OCI-LY3 (cell line): ENCODE measurements at regions not wholly inside any gene's neighbourhood (a gene's known extent, or its start where the extent isn't known, plus 50 kb on each side); places are given as distances from the start of the nearest gene placed in this dataset.
A peak's percentile ranks its signal among the peaks of the same experiment; 100 is the strongest.

Experiments used
- H2AFZ ChIP-seq: fragments of 200-600, 300-600 bp; shearing (Covaris generic); 2 replicates; pipeline ENCODE4 v1.6.0; 2014; ENCODE audit warnings: antibody characterized with exemption, low read depth, low read length
- H3K27ac ChIP-seq: fragments of 200-600, 300-600 bp; sonication (generic); 2 replicates; pipeline ENCODE4 v1.5.1; 2014; ENCODE audit warnings: mild to moderate bottlenecking, low read length, moderate library complexity, mixed read lengths
- H3K27me3 ChIP-seq: fragments of 200-600, 300-600 bp; sonication (generic); 2 replicates; pipeline ENCODE4 v1.6.1; 2014; ENCODE audit warnings: low read depth, low read length, mixed read lengths
- H3K36me3 ChIP-seq: fragments of 200-600, 300-600 bp; sonication (generic); replicated peaks from 2 replicates; pipeline ENCODE3; 2014; ENCODE audit warnings: low read depth, low read length, mixed read lengths
- H3K4me1 ChIP-seq: fragments of 300-600, 200-600 bp; sonication (generic); 2 replicates; pipeline ENCODE4 v1.6.1; 2014; ENCODE audit warnings: low read length, mixed read lengths
- H3K4me2 ChIP-seq: fragments of 200-600, 300-600 bp; sonication (generic); 2 replicates; pipeline ENCODE4 v1.6.1; 2014; ENCODE audit warnings: low read length, mixed read lengths
- H3K4me3 ChIP-seq: fragments of 300-600, 200-600 bp; sonication (generic); 2 replicates; pipeline ENCODE4 v1.5.1; 2014; ENCODE audit warnings: antibody characterized with exemption, mild to moderate bottlenecking, low read length, moderate library complexity
- H3K79me2 ChIP-seq: fragments of 300-600, 200-600 bp; shearing (Covaris generic); 2 replicates; pipeline ENCODE4 v1.6.1; 2014; ENCODE audit warnings: mild to moderate bottlenecking, low read length, mixed read lengths
- H3K9ac ChIP-seq: fragments of 300-600, 200-600 bp; shearing (Covaris generic); 2 replicates; pipeline ENCODE4 v1.6.0; 2014; ENCODE audit warnings: mild to moderate bottlenecking, low read length, moderate library complexity
- H3K9me3 ChIP-seq: fragments of 200-600, 300-600 bp; shearing (Covaris generic); 2 replicates; pipeline ENCODE4 v1.6.1; 2014; ENCODE audit warnings: low read length, mixed read lengths; ENCODE audit not compliant: insufficient read depth
- H4K20me1 ChIP-seq: fragments of 200-600, 300-600 bp; sonication (generic); 2 replicates; pipeline ENCODE4 v1.6.1; 2016; ENCODE audit warnings: low read length, mixed read lengths; ENCODE audit not compliant: insufficient read depth
- CTCF ChIP-seq: fragments of 200-600, 300-600 bp; sonication (generic); IDR thresholded peaks from 2 replicates; pipeline ENCODE4 v1.5.1; 2014; ENCODE audit warnings: antibody characterized with exemption, low read length, low read depth
- EZH2phosphoT487 ChIP-seq: fragments of 200-600 bp; shearing (Covaris generic); IDR thresholded peaks from 2 replicates; pipeline ENCODE4 v1.6.1; 2018; ENCODE audit warnings: antibody characterized with exemption, mixed run types, low read depth

- Histone ChIP-seq H3K4me2 (peak overlapping the region; percentile 16; the same call in 1 of the 2 replicates), H3K4me3 (no peak overlapping the region), H4K20me1 (no peaks in the 10 kb centered on the region), H3K79me2 (no peaks in the 10 kb centered on the region), H3K36me3 (no peaks in the 10 kb centered on the region), H2AFZ (no peak overlapping the region), H3K9ac (no peak overlapping the region), H3K27ac (no peak overlapping the region), H3K4me1 (peaks cover 5% of the 10 kb centered on the region), H3K27me3 (peaks cover 29% of the 10 kb centered on the region), H3K9me3 (no peaks in the 10 kb centered on the region)
- TF ChIP-seq EZH2phosphoT487 (no peak), CTCF (no peak)
These were observed 324.9 kb downstream of the KCNRG start for GRCh38 chr13:50340146-50340545.

DNA sequence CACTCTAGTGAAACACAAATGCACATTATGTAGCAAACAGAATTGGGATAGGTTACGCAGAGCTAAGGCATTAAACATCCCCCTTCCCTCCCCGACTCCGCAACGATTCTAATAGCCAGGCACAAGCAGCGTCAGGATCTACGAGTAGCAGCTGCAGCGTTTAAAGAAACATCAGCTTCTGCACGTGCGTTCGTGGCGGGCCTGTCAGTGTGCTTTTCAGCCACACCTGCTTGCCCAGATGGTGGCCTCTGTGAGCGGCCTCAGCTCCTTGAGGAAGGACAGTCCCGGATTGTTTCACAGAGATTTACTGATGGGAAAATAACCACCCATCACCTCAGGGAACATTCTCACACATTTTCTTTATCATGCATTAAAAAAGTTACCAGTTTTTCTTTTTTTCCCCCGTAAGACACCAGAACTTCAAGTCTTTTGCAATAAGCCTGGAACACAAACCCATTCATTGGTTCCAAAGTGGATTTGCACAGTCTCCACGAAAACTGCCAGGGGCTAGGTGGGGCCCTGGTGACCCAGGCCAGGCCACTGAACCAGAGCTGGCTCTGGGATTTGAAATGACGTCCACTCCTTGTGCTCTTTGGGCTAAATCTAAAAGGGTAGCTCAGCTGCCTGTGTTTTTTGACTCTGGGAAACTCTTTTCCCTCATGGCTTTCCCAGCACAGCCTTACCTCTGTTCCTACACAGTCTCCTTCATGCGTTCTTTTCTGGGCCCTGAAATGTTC, 325.5 kb downstream of the KCNRG start:
- no peak for TF ChIP-seq EZH2phosphoT487
- Histone ChIP-seq H3K4me2 (peak overlapping the region; percentile 16; the same call in 1 of the 2 replicates), H2AFZ (no peak overlapping the region), H4K20me1 (no peaks in the 10 kb centered on the region), H3K4me1 (peaks cover 5% of the 10 kb centered on the region; the same call in 1 of the 2 replicates), H3K27ac (no peak overlapping the region), H3K36me3 (no peaks in the 10 kb centered on the region), H3K4me3 (no peak overlapping the region), H3K79me2 (no peaks in the 10 kb centered on the region), H3K9me3 (no peaks in the 10 kb centered on the region), H3K27me3 (peaks cover 29% of the 10 kb centered on the region), H3K9ac (no peak overlapping the region)

GRCh38 chr13:50341526-50341925, 326.3 kb downstream of the KCNRG start:
- Histone ChIP-seq H3K9ac (no peak overlapping the region), H3K4me3 (no peak overlapping the region), H3K9me3 (no peaks in the 10 kb centered on the region), H4K20me1 (no peaks in the 10 kb centered on the region), H3K36me3 (no peaks in the 10 kb centered on the region), H3K27ac (no peak overlapping the region), H2AFZ (no peak overlapping the region), H3K4me1 (peaks cover 5% of the 10 kb centered on the region; the same call in 1 of the 2 replicates), H3K79me2 (no peaks in the 10 kb centered on the region), H3K27me3 (peaks cover 37% of the 10 kb centered on the region), H3K4me2 (no peak overlapping the region)
- TF ChIP-seq EZH2phosphoT487 (no peak), CTCF (no peak)

- Histone ChIP-seq H3K27ac (no peak overlapping the region), H3K36me3 (no peaks in the 10 kb centered on the region), H3K4me3 (no peak overlapping the region), H3K79me2 (no peaks in the 10 kb centered on the region), H2AFZ (no peak overlapping the region), H4K20me1 (no peaks in the 10 kb centered on the region; the same call in 1 of the 2 replicates), H3K9ac (no peak overlapping the region), H3K4me2 (no peak overlapping the region), H3K9me3 (no peaks in the 10 kb centered on the region), H3K4me1 (peaks cover 8% of the 10 kb centered on the region), H3K27me3 (peaks cover 52% of the 10 kb centered on the region)
- TF ChIP-seq EZH2phosphoT487 (no peak), CTCF (no peak)
These were observed 329.5 kb downstream of the KCNRG start for GRCh38 chr13:50344717-50345116.
